Germinal center (tissue), 1 donor: ENCODE measurements at regions not wholly inside any gene's neighbourhood (a gene's known extent, or its start where the extent isn't known, plus 50 kb on each side); places are given as distances from the start of the nearest gene placed in this dataset.

ENCODE experiments used
- DNase-seq: peaks from one replicate; pipeline ENCODE4 v3.0.0; 2012; ENCODE audit warnings: mixed read lengths, low spot score

- DNase-seq, result no peak
Measured at GRCh38 chr6:25066593-25066992, 130.8 kb upstream of the RIPOR2 start.

GRCh38 chr6:25068866-25069265 lies 133.1 kb upstream of the RIPOR2 start:
- no peak for DNase-seq

GRCh38 chr6:25070547-25071366 lies 135.0 kb upstream of the RIPOR2 start:
- DNase-seq, result peak; percentile 76

DNA sequence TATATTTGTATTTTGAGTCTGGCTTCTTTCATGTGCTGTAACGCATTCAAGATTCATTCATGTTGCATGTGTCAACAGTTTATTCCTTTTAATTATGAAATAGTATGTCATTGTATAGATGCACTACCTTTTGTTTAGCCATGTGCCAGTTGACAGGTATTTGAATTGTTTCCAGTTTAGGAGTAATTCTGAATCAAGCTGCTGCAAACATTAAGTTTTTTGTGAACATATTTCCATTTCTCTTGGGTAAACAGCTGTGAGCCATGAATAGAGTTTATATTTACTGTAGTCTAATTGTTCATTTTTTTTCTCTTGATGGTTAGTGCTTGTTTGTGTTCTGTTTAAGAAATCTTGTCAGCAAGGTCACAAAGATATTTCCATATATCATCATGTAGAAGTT lies 142.4 kb upstream of the RIPOR2 start:
- DNase-seq, result no peak

DNA sequence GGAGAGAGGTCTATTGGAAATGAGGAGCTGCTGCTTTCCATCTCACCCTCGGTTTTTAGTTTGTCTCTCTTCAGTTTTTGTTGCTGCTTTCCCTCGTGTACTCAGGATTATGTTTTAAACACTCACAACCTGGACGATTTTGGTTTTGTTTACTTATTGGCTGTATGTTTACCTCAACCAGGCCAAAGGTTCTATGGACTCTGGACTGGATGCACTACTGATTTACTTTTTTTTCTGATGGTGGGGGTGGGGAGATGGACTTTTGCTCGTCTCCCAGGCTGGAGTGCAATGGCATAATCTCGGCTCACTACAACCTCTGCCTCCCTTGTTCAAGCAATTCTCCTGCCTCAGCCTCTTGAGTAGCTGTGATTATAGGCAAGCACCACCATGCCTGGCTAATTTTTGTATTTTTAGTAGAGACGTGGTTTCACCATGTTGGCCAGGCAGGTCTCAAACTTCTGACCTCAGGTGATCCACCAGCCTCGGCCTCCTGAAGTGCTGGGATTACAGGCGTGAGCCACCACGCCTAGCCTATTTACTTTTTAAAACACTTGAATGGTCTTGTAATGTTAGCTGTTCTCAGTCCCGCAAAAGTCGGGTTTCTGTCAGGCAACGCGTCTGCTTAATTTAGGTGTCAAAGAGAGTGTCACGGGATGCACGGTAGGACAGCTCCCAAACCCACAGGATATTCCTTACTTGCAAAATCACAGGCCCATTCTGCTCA lies 148.2 kb upstream of the RIPOR2 start:
- no peak for DNase-seq

DNA sequence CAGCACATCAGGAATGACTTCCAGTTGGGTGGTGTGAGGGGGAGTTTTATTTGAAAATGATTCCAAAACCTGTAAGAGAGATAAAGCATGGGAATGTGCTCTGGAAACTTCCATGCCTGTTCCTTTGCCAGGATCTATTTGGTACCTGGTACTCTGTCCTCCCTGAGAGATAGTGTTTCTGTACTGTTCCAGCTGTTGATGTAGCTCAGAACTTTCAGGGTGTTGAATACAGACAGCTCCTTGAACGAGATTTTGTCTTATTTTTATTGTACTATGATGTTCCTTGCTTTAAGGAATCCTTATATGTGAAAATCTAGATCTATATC lies 148.7 kb upstream of the RIPOR2 start:
- DNase-seq, result no peak

GRCh38 chr6:25085756-25086155 lies 150.0 kb upstream of the RIPOR2 start:
- DNase-seq, result peak; percentile 10

GRCh38 chr6:25086500-25087091 lies 150.8 kb upstream of the RIPOR2 start:
- no peak for DNase-seq

DNA sequence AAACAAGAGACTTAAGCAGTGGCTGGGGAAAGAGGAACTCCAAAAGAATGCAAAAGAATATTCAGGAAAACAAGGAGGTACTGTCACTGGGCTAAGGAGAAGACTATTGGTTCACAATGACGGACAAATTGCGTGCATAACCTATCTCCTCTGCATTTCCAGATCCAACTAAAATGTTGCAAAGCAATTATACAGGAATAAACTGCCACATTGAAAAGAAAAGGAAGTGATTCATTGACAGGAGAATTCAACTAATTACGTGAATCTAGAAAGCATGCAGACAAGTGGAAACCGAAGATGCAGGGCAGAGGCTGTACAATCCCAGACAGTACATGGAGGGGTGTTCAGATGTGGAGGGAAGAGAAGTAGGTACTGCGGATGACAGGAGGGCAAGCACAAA lies 152.8 kb upstream of the RIPOR2 start:
- DNase-seq, result no peak

DNA sequence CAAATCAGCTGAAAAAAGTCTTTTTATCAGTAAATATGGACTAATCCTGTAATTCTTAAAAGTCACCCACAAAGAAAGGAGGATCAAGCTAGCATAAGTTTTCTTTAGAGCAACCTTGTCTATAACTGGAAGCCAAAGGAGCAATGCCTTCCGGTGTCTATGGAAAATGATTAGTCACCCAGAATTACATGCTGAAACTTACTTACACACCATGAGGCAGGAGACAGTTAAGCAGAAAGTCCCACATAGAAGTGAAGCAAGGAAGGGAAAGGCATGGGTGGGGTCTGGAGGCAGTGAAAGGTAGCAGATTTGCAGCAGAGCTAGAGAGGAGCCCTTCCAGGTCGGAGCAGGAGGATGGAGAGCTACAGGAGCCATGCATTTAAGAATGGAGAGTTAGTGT lies 153.7 kb upstream of the RIPOR2 start:
- DNase-seq, result no peak

DNA sequence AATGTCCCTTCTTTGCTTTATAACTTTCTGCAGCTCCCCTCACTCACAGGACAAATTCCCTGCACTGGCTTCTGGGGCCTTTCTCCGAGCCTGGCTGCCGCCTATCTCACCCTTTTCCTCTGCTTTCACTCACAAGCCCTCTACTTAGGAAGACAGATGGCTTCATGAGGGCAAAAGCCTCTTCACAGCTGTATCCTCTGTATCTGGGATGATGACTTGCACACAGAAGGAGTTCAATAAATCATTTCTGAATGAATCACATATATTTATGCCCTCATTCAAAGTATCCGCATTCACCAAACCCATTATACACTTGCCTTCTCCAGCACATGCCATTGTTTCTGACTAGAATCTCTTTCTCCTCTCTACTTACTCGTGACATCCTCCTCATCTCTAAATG lies 159.0 kb upstream of the RIPOR2 start:
- no peak for DNase-seq

DNA sequence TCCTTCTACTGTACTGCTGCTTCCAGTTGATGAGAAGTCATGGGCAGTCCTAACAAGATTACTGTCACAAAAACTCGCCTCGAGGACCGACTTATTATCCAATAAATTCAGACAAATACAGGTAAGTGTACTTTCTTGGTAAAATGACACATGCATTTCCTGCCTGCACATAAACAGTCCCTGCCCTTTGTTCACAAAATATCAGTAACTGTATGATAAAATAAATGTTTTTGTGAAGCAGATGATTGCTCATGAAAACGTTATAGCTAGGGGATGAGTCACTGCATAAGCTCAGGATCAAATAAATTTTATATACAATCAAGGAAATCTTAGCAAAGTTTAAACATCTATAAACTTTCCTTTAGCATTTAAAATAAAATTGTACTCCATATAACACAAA lies 164.5 kb upstream of the RIPOR2 start:
- no peak for DNase-seq

- no peak for DNase-seq
Measured at GRCh38 chr6:25103603-25104002, 167.8 kb upstream of the RIPOR2 start.

DNA sequence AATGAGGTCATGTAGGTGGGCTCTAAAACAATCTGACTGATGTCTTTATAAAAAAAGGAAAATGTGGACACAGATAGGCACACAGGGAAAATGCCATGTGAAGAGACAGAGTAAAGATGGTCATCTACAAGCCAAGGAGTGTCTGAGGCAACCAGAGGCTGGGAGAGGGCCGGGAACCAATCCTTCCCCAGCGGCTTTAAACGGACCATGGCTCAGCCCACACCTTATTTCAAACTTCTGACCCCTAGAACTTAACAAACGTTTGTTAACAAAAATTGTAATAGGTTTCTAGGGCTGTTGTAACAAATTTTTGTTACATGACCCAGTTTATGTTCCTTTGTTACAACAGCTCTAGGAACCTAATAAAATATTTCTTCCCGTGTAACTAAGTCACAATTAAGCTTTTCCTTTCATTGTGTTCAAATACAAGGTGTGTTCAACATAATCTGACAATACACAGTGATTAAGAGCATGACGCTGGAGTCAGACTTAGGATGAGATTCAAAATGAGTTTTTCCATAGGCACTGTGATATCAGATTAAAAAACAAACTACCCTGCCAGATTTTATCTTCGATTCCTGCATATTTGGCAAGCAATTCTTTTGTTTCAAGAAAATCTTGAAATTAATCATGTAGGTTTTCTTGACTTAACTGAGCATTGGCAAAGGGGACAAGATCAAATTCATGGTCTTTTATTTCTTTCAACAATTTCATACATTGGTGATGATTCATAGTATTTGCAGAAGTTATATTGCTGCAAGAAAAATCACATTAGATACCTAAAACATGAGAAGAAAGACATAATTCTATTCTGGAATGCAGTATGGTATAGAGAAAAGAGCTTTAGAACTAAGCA lies 169.5 kb upstream of the RIPOR2 start:
- no peak for DNase-seq

GRCh38 chr6:25107218-25107617 lies 171.5 kb upstream of the RIPOR2 start:
- DNase-seq, result no peak

- no peak for DNase-seq
Measured at GRCh38 chr6:25111782-25112181, 167.4 kb upstream of the CARMIL1 start.

DNA sequence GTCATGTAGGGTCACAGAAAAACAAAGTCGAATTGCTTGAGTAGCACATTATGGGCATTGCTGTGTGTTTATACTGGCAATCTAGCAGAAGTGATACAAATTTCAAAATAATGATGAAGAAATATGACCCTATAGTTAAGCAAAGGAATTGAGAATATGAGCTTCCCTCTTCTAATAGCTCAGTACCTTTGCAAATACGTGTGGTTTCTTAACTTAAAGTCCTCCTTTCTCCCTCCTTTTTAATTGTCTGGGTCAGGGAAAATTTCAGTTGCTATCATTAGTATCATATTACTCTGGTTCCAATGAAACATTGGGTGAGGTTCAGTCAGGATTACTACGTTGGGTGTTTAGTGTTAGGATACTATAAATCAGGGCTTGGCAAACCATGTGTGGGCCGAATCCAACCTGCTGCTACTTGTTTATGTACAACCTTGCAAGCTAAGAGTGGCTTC lies 166.8 kb upstream of the CARMIL1 start:
- DNase-seq, result no peak

DNA sequence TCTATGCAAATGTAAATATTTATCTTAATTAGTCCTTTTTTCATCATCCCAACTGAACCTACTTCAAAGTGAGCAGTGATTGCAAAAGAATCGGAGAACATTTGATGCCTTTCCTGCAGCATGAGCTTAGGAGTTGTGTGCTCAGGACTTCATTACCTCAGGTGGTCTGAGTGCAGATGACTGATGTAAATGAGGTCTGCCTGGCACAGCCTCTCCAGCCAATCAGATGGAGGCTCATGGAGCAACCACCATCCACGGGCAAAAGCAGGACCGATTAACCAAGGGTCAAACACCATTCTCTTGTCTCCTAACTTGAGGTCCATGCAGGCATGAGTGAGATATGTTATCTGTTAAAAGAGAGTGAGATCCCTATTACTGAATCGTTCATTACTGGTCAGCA lies 165.7 kb upstream of the CARMIL1 start:
- DNase-seq, result no peak

- DNase-seq, result no peak
Measured at GRCh38 chr6:25118038-25118437, 161.1 kb upstream of the CARMIL1 start.

GRCh38 chr6:25121186-25121585 lies 158.0 kb upstream of the CARMIL1 start:
- DNase-seq, result no peak

DNA sequence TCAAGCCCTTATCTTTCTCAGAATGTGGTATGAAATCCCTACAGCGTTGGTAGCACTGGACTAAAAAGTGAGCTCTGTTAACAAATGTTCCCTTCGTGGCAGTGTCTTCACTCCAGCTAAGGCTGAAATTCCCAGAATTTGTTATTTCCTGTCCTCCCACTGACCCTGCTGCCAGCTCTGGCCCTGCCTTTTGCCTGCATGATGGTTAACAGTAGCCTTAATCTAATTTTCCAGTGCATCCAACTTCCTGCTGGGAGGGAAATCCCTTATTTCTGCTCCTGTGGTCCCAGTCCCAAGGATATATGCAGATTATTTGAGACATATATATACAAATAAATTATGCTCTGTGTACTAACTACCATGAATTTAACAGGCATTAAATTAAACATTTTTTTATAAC lies 157.2 kb upstream of the CARMIL1 start:
- no peak for DNase-seq

DNA sequence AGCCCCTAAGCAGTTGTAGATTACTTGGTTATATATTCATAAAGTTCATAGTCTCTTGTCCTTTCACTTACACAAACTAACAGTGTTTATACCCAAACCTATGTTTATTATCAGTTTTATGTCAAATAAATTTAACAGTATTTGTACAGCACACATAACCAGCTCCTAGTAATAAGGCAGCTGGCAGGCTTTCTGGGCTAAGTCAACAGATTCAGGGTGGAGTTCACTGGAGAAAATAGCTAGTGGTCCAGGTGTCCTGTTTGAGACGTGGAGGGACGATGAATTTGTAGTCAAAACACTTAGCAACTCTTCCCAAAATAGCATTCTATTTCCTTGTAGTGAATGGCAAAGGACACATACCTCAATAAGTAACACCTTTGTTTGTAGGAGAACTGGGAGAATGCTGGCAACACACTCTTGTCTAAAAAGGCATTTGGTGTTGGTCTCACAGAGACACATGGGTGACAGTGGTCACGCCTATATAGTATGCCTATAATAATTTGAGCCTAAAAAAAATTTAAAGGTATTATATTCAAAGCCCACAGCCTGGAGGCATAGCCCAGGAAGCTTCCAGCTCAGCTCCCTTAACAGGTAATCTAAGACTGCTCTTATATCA lies 156.4 kb upstream of the CARMIL1 start:
- DNase-seq, result no peak
